Rectal smooth muscle tissue (tissue), 1 donor: ENCODE measurements at regions not wholly inside any gene's neighbourhood (a gene's known extent, or its start where the extent isn't known, plus 50 kb on each side); places are given as distances from the start of the nearest gene placed in this dataset.

ENCODE experiments used
- H3K27ac ChIP-seq: one replicate; pipeline ENCODE4 v1.7.0; 2013; ENCODE audit warnings: low read depth, low read length, inconsistent platforms
- H3K27me3 ChIP-seq: one replicate; pipeline ENCODE4 v1.7.0; 2013; ENCODE audit warnings: low read length; ENCODE audit not compliant: control insufficient read depth, insufficient read depth
- H3K36me3 ChIP-seq: one replicate; pipeline ENCODE4 v1.7.0; 2013; ENCODE audit warnings: low read length; ENCODE audit not compliant: control insufficient read depth, insufficient read depth
- H3K4me1 ChIP-seq: one replicate; pipeline ENCODE4 v1.7.0; 2013; ENCODE audit warnings: low read length; ENCODE audit not compliant: control insufficient read depth, insufficient read depth
- H3K4me3 ChIP-seq: one replicate; pipeline ENCODE4 v1.7.0; 2013; ENCODE audit warnings: low read length
- H3K9ac ChIP-seq: one replicate; pipeline ENCODE4 v1.7.0; 2013; ENCODE audit warnings: low read length

DNA sequence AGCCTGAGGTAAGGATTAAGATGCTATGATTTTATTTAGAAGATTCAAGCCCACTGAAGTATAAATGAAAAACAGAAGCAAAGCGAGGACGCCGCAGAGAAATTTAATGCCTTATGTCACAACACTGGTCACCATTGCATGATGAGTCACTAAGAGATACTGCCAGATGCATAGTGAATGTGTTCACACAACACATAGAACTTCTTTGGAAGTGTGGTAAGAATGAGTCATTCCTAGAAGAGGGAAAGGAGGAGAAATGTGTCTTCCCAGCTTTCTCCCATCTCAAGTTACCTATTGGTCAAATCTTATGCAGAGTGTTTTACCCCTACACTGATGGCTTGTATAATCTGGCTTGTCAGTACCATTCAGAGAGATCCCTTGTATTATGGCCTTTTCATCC, 465.3 kb upstream of the ARRDC3 start:
- no peaks in the 10 kb centered on the region for H3K36me3 ChIP-seq
- H3K9ac ChIP-seq, result no peak overlapping the region
- H3K4me1 ChIP-seq, result no peaks in the 10 kb centered on the region
- no peak overlapping the region for H3K27ac ChIP-seq
- no peaks in the 10 kb centered on the region for H3K27me3 ChIP-seq
- H3K4me3 ChIP-seq, result no peak overlapping the region

DNA sequence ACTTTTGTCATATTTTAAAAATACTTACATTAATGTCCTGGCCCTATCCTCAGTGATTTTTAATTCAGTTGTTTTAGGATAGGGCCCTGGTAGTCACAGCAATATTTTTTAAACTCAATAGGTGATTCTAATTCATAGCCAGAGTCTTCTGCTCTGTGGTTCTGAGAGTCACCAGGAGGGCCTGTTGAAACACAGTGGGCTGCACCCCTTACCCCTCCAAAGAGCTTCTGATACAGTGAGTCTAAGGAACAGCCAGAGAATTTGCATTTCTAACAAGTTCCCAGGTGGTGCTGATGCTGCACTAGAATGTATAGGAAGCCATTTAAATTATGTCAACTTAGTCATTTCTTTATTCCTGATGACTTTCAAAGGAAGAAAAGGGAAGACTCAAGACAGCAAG, 458.3 kb upstream of the ARRDC3 start:
- no peaks in the 10 kb centered on the region for H3K36me3 ChIP-seq
- no peak overlapping the region for H3K27ac ChIP-seq
- H3K4me3 ChIP-seq, result no peak overlapping the region
- no peak overlapping the region for H3K9ac ChIP-seq
- no peaks in the 10 kb centered on the region for H3K4me1 ChIP-seq
- H3K27me3 ChIP-seq, result no peaks in the 10 kb centered on the region

DNA sequence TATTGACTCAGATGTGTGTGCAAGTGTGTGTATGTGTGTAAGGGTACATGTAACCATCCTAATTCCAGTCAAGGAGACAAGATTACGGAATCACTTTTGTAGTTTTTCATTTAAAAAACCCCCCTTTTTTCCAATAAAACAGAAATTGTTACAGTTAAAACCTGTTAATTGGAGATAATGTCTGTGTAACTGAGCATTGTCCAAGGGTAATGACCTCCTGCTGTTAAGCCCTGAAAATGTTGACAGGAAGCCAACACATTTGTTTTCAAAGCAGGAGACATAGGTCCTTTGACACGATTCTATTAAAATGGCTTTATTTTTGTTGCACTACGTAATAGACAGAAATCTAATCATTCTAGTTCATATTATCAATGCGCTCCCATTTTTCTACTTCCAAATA, 457.3 kb upstream of the ARRDC3 start:
- no peaks in the 10 kb centered on the region for H3K4me1 ChIP-seq
- H3K36me3 ChIP-seq, result no peaks in the 10 kb centered on the region
- H3K27me3 ChIP-seq, result no peaks in the 10 kb centered on the region
- no peak overlapping the region for H3K9ac ChIP-seq
- H3K4me3 ChIP-seq, result no peak overlapping the region
- no peak overlapping the region for H3K27ac ChIP-seq

DNA sequence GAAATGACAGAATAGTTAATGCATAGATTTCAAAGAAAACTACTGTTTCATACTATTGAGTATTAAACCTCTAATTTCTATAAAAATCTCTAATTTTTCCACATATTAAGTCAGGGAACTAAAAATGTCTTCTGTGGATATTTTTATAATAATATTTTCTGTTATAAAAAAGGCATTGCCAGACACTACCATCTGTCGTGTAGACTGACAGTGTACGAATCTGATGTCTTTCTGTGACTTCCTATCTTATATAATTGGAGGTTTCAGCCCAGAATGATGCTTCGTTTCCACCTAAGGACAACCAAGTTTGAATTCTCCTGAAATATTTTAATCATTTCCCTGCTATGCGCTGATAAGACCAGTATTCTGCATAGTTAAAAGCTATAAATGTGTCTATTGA, 456.6 kb upstream of the ARRDC3 start:
- H3K9ac ChIP-seq, result no peak overlapping the region
- H3K27ac ChIP-seq, result no peak overlapping the region
- no peaks in the 10 kb centered on the region for H3K36me3 ChIP-seq
- no peaks in the 10 kb centered on the region for H3K27me3 ChIP-seq
- no peak overlapping the region for H3K4me3 ChIP-seq
- H3K4me1 ChIP-seq, result no peaks in the 10 kb centered on the region

DNA sequence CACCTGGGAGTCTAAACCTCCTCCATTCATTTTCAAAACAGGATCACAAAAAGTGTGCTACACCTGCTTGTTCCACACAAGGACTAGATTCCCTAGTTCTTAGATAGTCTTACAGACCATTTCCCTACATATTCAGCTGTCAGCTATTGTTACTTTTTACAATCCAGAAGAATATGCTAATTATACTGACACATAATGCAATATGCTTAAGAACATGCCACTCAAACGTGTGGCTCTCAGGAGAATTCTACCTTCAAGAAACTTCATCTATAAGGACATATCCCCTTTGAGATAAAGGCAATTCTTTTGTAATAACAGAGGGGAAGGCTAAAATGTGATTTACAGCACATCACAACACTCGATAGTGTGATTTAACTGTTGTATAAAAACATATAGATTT, 456.1 kb upstream of the ARRDC3 start:
- Histone ChIP-seq H3K4me3 (no peak overlapping the region), H3K36me3 (no peaks in the 10 kb centered on the region), H3K27ac (no peak overlapping the region), H3K9ac (no peak overlapping the region), H3K27me3 (no peaks in the 10 kb centered on the region), H3K4me1 (no peaks in the 10 kb centered on the region)

DNA sequence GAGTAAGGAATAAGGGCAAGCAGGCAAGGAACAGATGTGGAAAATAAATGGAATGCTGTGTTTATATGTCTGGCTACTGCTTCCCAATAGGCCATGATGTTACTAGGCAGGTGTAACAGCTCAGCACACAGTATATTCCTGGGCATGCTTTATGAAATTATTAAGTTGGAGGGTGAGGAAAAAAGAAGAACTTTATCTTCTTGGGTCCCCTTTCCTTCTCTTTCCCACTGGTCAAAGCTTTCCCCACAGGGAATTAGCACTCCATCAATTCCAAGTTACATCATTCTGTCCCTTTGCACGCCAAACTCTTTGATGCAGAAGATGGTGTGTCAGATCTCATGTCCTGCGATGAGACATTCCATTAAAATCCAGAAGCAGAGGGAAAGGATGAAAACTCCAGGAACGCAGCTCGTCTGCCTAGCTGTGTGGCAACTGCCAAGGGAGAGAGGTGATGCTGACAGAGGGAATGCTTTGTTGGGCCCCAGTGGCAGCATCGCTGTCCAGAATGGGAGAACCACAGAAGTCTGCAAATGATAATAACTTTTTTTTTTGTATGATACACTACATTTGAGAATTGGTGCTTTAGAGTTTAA, 447.3 kb upstream of the ARRDC3 start:
- Histone ChIP-seq H3K4me3 (no peak overlapping the region), H3K36me3 (no peaks in the 10 kb centered on the region), H3K9ac (no peak overlapping the region), H3K27ac (no peak overlapping the region), H3K27me3 (no peaks in the 10 kb centered on the region), H3K4me1 (no peaks in the 10 kb centered on the region)

DNA sequence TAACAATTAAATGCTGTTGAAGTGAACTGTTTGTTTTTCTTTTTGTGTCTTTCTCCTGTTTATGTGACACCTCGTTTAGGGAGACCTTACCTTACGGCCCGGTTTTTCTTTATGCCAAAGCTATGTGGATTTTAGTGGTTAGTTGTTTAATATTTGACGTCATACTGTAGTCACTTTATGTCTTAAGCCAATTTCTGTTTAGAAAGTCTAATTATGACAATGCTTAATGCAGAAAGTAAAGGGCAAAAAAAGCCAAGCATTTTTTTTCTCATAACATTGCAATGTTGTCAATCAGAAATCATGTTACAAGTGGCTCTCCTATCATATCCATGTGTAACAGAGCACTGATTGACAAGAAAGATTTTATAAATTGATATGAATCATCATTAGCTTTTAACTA, 442.5 kb upstream of the ARRDC3 start:
- Histone ChIP-seq H3K36me3 (no peaks in the 10 kb centered on the region), H3K9ac (no peak overlapping the region), H3K27me3 (no peaks in the 10 kb centered on the region), H3K4me1 (no peaks in the 10 kb centered on the region), H3K4me3 (no peak overlapping the region), H3K27ac (no peak overlapping the region)

DNA sequence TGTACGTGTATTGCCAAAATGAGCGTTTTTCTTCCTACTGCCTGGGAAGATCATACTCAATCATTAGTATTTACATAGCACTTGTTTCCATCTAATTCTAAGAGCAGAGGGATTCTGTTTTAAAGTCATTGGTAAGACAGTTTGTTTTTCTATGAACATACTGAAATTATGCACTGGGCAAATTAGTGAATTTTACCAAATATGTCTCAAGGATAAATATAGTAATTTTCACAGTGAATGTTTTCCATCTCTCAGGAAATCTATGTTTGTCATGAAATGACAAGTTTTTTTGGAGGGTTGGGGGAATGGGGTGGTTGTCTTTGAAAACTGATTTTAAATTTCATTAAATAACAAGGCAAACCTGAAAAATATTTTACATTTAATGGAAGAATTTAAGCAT, 441.3 kb upstream of the ARRDC3 start:
- no peak overlapping the region for H3K4me3 ChIP-seq
- H3K9ac ChIP-seq, result no peak overlapping the region
- no peaks in the 10 kb centered on the region for H3K36me3 ChIP-seq
- no peaks in the 10 kb centered on the region for H3K27me3 ChIP-seq
- no peak overlapping the region for H3K27ac ChIP-seq
- H3K4me1 ChIP-seq, result no peaks in the 10 kb centered on the region

DNA sequence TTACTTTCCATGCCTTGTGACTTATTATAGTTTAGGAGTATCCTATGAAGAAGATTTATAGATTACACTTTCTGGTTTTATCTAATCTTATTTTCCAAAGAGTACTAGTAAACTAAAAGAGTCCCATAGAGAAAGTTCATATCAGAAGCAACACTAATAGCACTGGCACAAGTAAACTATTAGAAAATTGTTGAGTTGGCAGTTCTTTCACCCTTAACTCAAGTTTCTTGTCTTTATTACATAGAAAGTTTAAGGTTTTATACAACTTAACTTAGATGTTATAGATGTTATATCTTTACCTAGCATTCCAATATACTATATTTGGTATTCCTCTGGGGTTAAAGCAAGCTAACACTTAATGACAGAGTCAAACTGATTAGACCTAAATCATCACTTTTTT, 437.8 kb upstream of the ARRDC3 start:
- no peaks in the 10 kb centered on the region for H3K4me1 ChIP-seq
- no peaks in the 10 kb centered on the region for H3K27me3 ChIP-seq
- no peak overlapping the region for H3K27ac ChIP-seq
- no peaks in the 10 kb centered on the region for H3K36me3 ChIP-seq
- H3K4me3 ChIP-seq, result no peak overlapping the region
- no peak overlapping the region for H3K9ac ChIP-seq

DNA sequence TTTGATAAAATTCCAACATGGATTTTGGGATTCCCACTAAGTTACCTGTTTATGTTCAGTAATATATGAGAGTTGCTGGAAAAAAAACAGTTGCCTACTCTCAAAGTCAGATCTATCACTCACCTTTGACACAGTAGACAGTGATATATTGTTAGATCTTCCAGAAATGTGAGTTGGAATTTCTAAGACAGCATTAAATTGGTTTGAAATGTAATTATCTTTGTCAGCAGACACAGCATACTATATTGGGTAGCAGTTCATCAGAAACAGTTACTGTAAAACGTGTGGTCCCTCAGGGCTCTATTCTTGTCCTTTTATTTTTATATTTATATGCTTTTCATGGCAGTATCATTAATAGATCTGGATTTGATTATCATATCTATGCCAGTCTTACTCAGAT, 433.6 kb upstream of the ARRDC3 start:
- H3K4me3 ChIP-seq, result no peak overlapping the region
- H3K27ac ChIP-seq, result no peak overlapping the region
- H3K27me3 ChIP-seq, result no peaks in the 10 kb centered on the region
- H3K4me1 ChIP-seq, result no peaks in the 10 kb centered on the region
- no peak overlapping the region for H3K9ac ChIP-seq
- no peaks in the 10 kb centered on the region for H3K36me3 ChIP-seq

DNA sequence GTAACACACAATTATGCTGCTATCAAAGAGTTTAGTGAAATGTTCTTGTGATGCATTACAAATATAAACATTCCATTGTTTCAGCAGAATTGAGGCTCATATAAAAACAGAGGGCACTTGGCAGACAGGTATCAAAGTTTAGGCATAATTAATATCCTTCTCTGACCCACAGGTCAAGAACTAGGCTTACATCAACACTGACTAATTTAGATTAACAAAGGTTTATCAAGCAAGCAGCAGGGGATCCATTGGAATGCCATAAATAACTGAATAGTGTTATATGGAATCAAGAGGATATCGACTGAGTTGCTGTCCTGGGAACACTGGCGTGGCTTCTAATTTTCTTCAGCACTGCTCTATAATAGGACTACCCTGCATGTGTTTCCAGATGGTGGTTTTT, 414.5 kb upstream of the ARRDC3 start:
- no peak overlapping the region for H3K4me3 ChIP-seq
- H3K9ac ChIP-seq, result no peak overlapping the region

DNA sequence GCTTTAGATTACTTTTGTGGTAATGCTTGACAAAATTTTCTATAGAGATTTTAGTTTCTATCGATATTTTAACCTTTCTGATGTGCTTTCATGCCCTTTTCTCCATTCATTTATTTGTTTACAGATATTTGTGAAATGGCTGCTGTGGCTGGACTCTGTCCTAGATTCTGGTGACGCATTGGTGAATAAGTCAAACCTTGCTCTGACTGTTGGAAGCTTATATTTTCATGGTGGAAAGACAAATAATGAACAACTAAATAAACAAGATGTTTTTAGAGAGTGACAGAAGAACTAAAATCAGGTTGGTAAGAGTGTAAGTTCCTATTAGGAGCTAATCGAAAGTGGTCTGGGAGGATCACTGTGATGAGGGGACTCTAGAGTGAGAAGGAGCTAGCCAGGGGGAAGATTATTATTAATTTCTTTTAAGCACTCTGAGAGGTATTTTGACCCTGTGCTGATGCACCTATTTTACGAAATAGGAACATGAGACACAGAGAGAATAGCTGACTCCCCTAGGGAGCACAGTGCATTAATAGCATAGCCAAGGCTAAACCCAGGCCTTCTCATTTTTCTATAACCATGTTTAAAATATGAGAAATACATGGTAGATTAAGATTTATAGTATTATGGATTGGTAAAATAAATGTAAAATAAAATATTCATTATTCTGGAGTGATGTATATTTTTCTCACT, 411.9 kb upstream of the ARRDC3 start:
- H3K27me3 ChIP-seq, result no peaks in the 10 kb centered on the region
- no peak overlapping the region for H3K9ac ChIP-seq
- H3K27ac ChIP-seq, result no peak overlapping the region
- no peaks in the 10 kb centered on the region for H3K36me3 ChIP-seq
- no peaks in the 10 kb centered on the region for H3K4me1 ChIP-seq
- no peak overlapping the region for H3K4me3 ChIP-seq

More for the DNA sequence above, 414.5 kb upstream of the ARRDC3 start:
- Histone ChIP-seq H3K27ac (no peak overlapping the region), H3K27me3 (no peaks in the 10 kb centered on the region), H3K36me3 (no peaks in the 10 kb centered on the region), H3K4me1 (no peaks in the 10 kb centered on the region)

DNA sequence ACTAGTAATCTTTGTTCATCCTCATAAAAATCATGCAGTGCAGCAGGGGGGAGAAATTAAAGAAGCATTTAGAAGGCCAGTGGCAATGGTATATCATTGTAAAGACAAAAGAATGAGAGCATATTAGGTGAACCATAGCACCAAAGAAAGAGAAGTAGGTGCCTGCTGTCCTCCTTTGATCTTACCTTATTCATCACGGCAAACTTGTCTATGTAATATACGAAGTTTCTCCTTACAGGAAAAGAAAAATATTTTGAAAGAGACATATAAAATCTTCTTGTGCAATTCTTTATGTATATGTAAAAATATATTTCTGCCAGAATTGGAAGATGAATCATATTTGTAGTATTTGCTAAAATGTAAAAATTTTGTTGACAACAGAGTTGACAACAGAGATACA, 411.3 kb upstream of the ARRDC3 start:
- H3K27me3 ChIP-seq, result no peaks in the 10 kb centered on the region
- no peak overlapping the region for H3K4me3 ChIP-seq
- H3K36me3 ChIP-seq, result no peaks in the 10 kb centered on the region
- H3K4me1 ChIP-seq, result no peaks in the 10 kb centered on the region
- no peak overlapping the region for H3K9ac ChIP-seq
- H3K27ac ChIP-seq, result no peak overlapping the region
